ENCODE measurements at regions not wholly inside any gene's neighbourhood (a gene's known extent, or its start where the extent isn't known, plus 50 kb on each side); places are given as distances from the start of the nearest gene placed in this dataset.
A peak's percentile ranks its signal among the peaks of the same experiment; 100 is the strongest.

GRCh38 chr1:106646261-106646784, 410.2 kb upstream of the PRMT6 start:
- TF ChIP-seq CTCF (IDR thresholded peaks at IDR 0.05; ENCODE audit: low read length, missing control alignments) = no peak
- no peak for DNase-seq (ENCODE audit: low read depth)
- no peak overlapping the region for H3K4me3 ChIP-seq (replicated peaks; ENCODE audit: low read depth, low read length)

GRCh38 chr1:106646816-106647215, 409.7 kb upstream of the PRMT6 start:
- no peak overlapping the region for H3K4me3 ChIP-seq (replicated peaks; ENCODE audit: low read depth, low read length)
- TF ChIP-seq CTCF (IDR thresholded peaks at IDR 0.05; ENCODE audit: low read length, missing control alignments) = no peak

GRCh38 chr1:106651028-106651762, 405.3 kb upstream of the PRMT6 start:
- H3K4me3 ChIP-seq (replicated peaks; ENCODE audit: low read depth, low read length) = no peak overlapping the region
- DNase-seq (ENCODE audit: low read depth) = no peak
- TF ChIP-seq CTCF (IDR thresholded peaks at IDR 0.05; ENCODE audit: low read length, missing control alignments) = no peak

More at GRCh38 chr1:106646816-106647215, 409.7 kb upstream of the PRMT6 start:
- DNase-seq (ENCODE audit: low read depth) = no peak

- DNase-seq (ENCODE audit: low read depth) = no peak
- no peak for TF ChIP-seq CTCF (IDR thresholded peaks at IDR 0.05; ENCODE audit: low read length, missing control alignments)
- no peak overlapping the region for H3K4me3 ChIP-seq (replicated peaks; ENCODE audit: low read depth, low read length)
Observed at GRCh38 chr1:106659490-106660244, 396.8 kb upstream of the PRMT6 start.

- no peak for DNase-seq (ENCODE audit: low read depth)
- H3K4me3 ChIP-seq (replicated peaks; ENCODE audit: low read depth, low read length) = no peak overlapping the region
- TF ChIP-seq CTCF (IDR thresholded peaks at IDR 0.05; ENCODE audit: low read length, missing control alignments) = no peak
Observed at GRCh38 chr1:106675558-106675957, 380.9 kb upstream of the PRMT6 start.

GRCh38 chr1:106676021-106676420, 380.5 kb upstream of the PRMT6 start:
- H3K4me3 ChIP-seq (replicated peaks; ENCODE audit: low read depth, low read length) = no peak overlapping the region
- no peak for TF ChIP-seq CTCF (IDR thresholded peaks at IDR 0.05; ENCODE audit: low read length, missing control alignments)
- peak; percentile 62 for DNase-seq (ENCODE audit: low read depth)
